Ovary (tissue), 7 donors: ENCODE measurements at regions not wholly inside any gene's neighbourhood (a gene's known extent, or its start where the extent isn't known, plus 50 kb on each side); places are given as distances from the start of the nearest gene placed in this dataset.
"Not testable (repeated sequence)": the region's sequence is repeated elsewhere in the genome, so short reads cannot be mapped to it uniquely, and the experiment has no call there.

Source experiments
- DNase-seq, 5 donors: peaks; one replicate each; pipeline ENCODE4 v3.0.0-alpha.2; 2019 to 2020
- H3K27ac ChIP-seq, 2 donors: fragments of 200-600 bp; one replicate each; pipeline versions ENCODE4 v1.5.1 to v1.8.0; 2019 to 2022
- H3K27me3 ChIP-seq: fragments of 200-600 bp; one replicate; pipeline ENCODE4 v1.8.0; 2022
- H3K36me3 ChIP-seq: fragments of 200-600 bp; sonication (generic); one replicate; pipeline ENCODE4 v1.5.1; 2019
- H3K4me1 ChIP-seq: one replicate; pipeline ENCODE4 v1.8.1; 2013; ENCODE audit warnings: mild to moderate bottlenecking, moderate library complexity; ENCODE audit not compliant: insufficient read depth
- H3K4me3 ChIP-seq: fragments of 200-600 bp; sonication (generic); one replicate; pipeline ENCODE4 v1.5.1; 2017
- H3K9me3 ChIP-seq, 2 donors: fragments of 200-600 bp in 1 of 2; sonication (generic) in 1 of 2; one replicate each; pipeline versions ENCODE4 v1.5.1 to v1.8.1; 2013 to 2019; ENCODE audit warnings: mild to moderate bottlenecking in 1 of 2, moderate library complexity in 1 of 2
- CTCF ChIP-seq, 3 donors: fragments of 450-650 bp in 2 of 3; fragments of 200-600 bp in 1 of 3; IDR thresholded peaks; one replicate each; pipeline versions ENCODE4 v1.5.1 to v1.8.0; 2016 to 2022; ENCODE audit warnings: antibody characterized with exemption in 3 of 3, mild to moderate bottlenecking in 1 of 3
- EP300 ChIP-seq: sonication (generic); formaldehyde crosslinking; IDR thresholded peaks from one replicate; pipeline ENCODE4 v1.6.1; 2017; ENCODE audit warnings: antibody characterized with exemption
- POLR2A ChIP-seq: fragments of 450-650 bp; IDR thresholded peaks from one replicate; pipeline ENCODE4 v1.6.1; 2017; ENCODE audit warnings: antibody characterized with exemption, mild to moderate bottlenecking, moderate library complexity
- WGBS, 3 donors: extraction: QIAGEN DNeasy Blood & Tissue Kit in 1 of 3; methylation state at CpG; one replicate each; pipeline versions ENCODE4 v1.1.5 to v1.1.7; 2013 to 2017; 5-methylcytosine and 5-hydroxymethylcytosine counted together
- intact Hi-C, 4 donors: fragments of 100-400 bp; cut with DNase I; formaldehyde crosslinking; loops; one replicate each; pipeline versions ENCODE4 v1.11.0 to v1.15.1; 2022 to 2023
- donor health status: DM: no; HTN: no; CAD: no; lungs with moderate emphysema.
- donor health status: DM: no; HTN: no; CAD: no.
- donor health status: Bipolar disorder and iron deficiency.
- donor health status: DM: no; HTN: no; CAD: no.
- donor health status: DM: yes; HTN: yes; CAD: no.

- no peak overlapping the region for H3K4me3 ChIP-seq
- TF ChIP-seq POLR2A (no peak), CTCF (IDR thresholded peaks at IDR 0.05) (no peak), EP300 (no peak)
- 68 to 77% (median 69%) methylated on average over 2 of the region's 2 CpGs for WGBS, 3 donors
- no peaks in the 10 kb centered on the region for H3K27me3 ChIP-seq
- no peak overlapping the region for H3K27ac ChIP-seq
- no peaks in the 10 kb centered on the region for H3K9me3 ChIP-seq
- intact Hi-C loops = no loop called here
- DNase-seq = no peak
- H3K36me3 ChIP-seq = no peaks in the 10 kb centered on the region
- no peaks in the 10 kb centered on the region for H3K4me1 ChIP-seq
These were observed 420.9 kb downstream of the COL11A1 start for GRCh38 chr1:102687383-102687782.

- Histone ChIP-seq H3K27me3 (no peaks in the 10 kb centered on the region), H3K36me3 (no peaks in the 10 kb centered on the region), H3K4me1 (no peaks in the 10 kb centered on the region), H3K9me3 (no peaks in the 10 kb centered on the region), H3K4me3 (no peak overlapping the region), H3K27ac (no peak overlapping the region)
- intact Hi-C loops = no loop called here
- no peak for DNase-seq
- WGBS, 3 donors = 90 to 98% (median 96%) methylated on average over 13 of the region's 13 CpGs
- no peak for TF ChIP-seq EP300
- TF ChIP-seq POLR2A = no peak
- no peak for TF ChIP-seq CTCF (IDR thresholded peaks at IDR 0.05)
These were observed 446.8 kb downstream of the COL11A1 start for GRCh38 chr1:102661481-102661880.

- H3K4me3 ChIP-seq, intact Hi-C loops, H3K36me3 ChIP-seq, H3K9me3 ChIP-seq, H3K27ac ChIP-seq, DNase-seq, H3K4me1 ChIP-seq, H3K27me3 ChIP-seq: not testable (repeated sequence)
- WGBS, 3 donors = 95 to 98% (median 98%) methylated on average over 34 to 47 of the region's 47 CpGs
These were observed 448.3 kb downstream of the COL11A1 start for GRCh38 chr1:102659876-102660483.

- H3K4me3 ChIP-seq = no peak overlapping the region
- no peak overlapping the region for H3K27ac ChIP-seq
- intact Hi-C loops = no loop called here
- 90 to 92% (median 91%) methylated on average over 8 of the region's 8 CpGs for WGBS, 3 donors
- TF ChIP-seq EP300 (no peak), CTCF (IDR thresholded peaks at IDR 0.05) (no peak)
- DNase-seq = no peak
- no peaks in the 10 kb centered on the region for H3K4me1 ChIP-seq
- H3K9me3 ChIP-seq = no peaks in the 10 kb centered on the region
- H3K36me3 ChIP-seq = no peaks in the 10 kb centered on the region
- H3K27me3 ChIP-seq = no peaks in the 10 kb centered on the region
These were observed 453.3 kb downstream of the COL11A1 start for GRCh38 chr1:102655034-102655433.

GRCh38 chr1:102640872-102641271, 467.4 kb downstream of the COL11A1 start:
- DNase-seq = no peak
- no peaks in the 10 kb centered on the region for H3K9me3 ChIP-seq
- WGBS, 3 donors = 66 to 72% (median 67%) methylated on average over 1 of the region's 1 CpG
- no peak overlapping the region for H3K4me3 ChIP-seq
- H3K27me3 ChIP-seq = no peaks in the 10 kb centered on the region
- no peak for TF ChIP-seq EP300
- TF ChIP-seq CTCF (IDR thresholded peaks at IDR 0.05) = no peak
- no peak for TF ChIP-seq POLR2A
- no peaks in the 10 kb centered on the region for H3K36me3 ChIP-seq
- no peaks in the 10 kb centered on the region for H3K4me1 ChIP-seq
- intact Hi-C loops = no loop called here
- no peak overlapping the region for H3K27ac ChIP-seq
